AG04449 (cell line): ENCODE measurements at regions not wholly inside any gene's neighbourhood (a gene's known extent, or its start where the extent isn't known, plus 50 kb on each side); places are given as distances from the start of the nearest gene placed in this dataset.

ENCODE experiments used
- CTCF ChIA-PET: fragments of 350-600 bp; formaldehyde crosslinking; extraction: SDS; loops from one replicate; lab custom pipeline; 2021; ENCODE audit warnings: antibody characterized with exemption; lab: Yijun Ruan, JAX
- POLR2A ChIA-PET: fragments of 400-600, 350-600 bp; formaldehyde crosslinking; extraction: SDS; loops from one replicate; lab custom pipeline; 2020; ENCODE audit warnings: antibody characterized with exemption, inconsistent platforms; lab: Yijun Ruan, JAX
- DNase-seq: peaks from one replicate; pipeline ENCODE4 v3.0.0-alpha.2; 2010; ENCODE audit warnings: low read depth, low spot score
- H3K4me3 ChIP-seq: 2 replicates; pipeline ENCODE4 v1.5.1; 2011; ENCODE audit warnings: low read depth, mild to moderate bottlenecking, control low read depth, low read length
- TF ChIP-seq, protein P1 (sequence below): IDR thresholded peaks from one replicate; pipeline ENCODE4 v1.5.1; 2011; ENCODE audit warnings: mild to moderate bottlenecking, moderate library complexity, low read length, control low read depth, inconsistent platforms; ENCODE audit not compliant: insufficient read depth; ENCODE audit errors: missing control alignments

DNA sequence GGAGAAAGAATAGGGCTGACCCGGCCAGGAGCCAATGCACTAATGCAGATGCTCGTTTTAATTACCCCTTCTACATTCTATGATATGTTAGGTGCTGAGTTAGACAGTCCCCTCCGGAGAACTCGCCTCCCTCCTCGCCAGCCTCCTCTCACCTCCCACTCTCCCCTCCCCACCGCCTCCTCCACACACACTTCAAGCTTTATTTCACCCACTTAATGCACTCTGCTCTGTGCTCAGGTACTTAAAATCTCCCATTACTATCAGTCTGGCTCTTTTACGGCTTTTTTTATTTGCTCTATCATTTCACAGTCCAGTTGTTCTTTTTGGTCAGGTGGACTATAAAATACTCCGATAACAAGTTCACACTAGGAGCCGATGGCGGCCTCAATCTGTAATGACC lies 231.6 kb downstream of the TEX36 start:
- no peak overlapping the region for H3K4me3 ChIP-seq
- CTCF ChIA-PET = no interaction called here
- TF ChIP-seq, protein P1, sequence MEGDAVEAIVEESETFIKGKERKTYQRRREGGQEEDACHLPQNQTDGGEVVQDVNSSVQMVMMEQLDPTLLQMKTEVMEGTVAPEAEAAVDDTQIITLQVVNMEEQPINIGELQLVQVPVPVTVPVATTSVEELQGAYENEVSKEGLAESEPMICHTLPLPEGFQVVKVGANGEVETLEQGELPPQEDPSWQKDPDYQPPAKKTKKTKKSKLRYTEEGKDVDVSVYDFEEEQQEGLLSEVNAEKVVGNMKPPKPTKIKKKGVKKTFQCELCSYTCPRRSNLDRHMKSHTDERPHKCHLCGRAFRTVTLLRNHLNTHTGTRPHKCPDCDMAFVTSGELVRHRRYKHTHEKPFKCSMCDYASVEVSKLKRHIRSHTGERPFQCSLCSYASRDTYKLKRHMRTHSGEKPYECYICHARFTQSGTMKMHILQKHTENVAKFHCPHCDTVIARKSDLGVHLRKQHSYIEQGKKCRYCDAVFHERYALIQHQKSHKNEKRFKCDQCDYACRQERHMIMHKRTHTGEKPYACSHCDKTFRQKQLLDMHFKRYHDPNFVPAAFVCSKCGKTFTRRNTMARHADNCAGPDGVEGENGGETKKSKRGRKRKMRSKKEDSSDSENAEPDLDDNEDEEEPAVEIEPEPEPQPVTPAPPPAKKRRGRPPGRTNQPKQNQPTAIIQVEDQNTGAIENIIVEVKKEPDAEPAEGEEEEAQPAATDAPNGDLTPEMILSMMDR = no peak
- POLR2A ChIA-PET = no interaction called here
- DNase-seq = no peak

DNA sequence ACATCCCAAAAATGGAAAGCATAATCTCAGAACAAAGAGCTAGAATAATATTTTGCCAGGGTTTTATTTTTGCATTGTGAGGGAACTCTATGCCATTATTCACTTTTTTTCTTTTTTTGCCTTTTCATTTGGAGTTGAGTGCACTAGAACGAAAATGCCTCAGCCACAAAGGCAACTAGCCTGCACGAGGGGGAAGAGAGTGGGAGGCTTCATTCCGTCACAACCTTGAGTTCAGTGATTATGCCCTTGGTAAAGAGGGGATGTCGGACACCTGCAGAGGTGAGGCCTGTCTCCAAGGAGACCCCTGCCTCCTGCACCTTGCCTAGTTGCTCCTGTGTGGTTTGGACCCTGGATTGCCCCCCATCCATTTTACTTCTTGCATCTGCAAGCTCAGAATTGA lies 232.7 kb downstream of the TEX36 start:
- TF ChIP-seq, protein P1 = no peak
- DNase-seq = no peak
- no peak overlapping the region for H3K4me3 ChIP-seq
- CTCF ChIA-PET = no interaction called here
- POLR2A ChIA-PET = no interaction called here

DNA sequence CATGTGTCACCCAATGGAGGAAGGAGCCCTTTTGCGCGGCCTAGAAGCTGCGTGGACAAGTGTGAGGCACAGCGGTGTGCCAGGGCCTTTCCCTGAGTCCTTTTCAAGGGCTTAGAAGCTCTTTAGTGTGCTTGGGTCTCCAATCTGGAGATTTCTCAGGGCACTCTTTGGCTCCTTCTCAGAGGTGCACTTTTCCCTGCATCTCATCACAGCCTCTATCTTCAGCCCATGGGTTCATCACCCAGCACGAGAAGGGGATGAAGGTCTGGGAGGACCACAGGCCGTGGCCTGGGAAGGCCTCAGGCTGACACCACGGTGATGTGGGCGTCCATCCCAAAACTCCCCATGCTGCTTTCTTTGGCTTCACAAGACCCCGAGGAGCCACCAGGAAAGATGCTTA lies 233.4 kb downstream of the TEX36 start:
- no peak overlapping the region for H3K4me3 ChIP-seq
- no peak for DNase-seq
- POLR2A ChIA-PET = no interaction called here
- TF ChIP-seq, protein P1 = no peak
- CTCF ChIA-PET = no interaction called here

DNA sequence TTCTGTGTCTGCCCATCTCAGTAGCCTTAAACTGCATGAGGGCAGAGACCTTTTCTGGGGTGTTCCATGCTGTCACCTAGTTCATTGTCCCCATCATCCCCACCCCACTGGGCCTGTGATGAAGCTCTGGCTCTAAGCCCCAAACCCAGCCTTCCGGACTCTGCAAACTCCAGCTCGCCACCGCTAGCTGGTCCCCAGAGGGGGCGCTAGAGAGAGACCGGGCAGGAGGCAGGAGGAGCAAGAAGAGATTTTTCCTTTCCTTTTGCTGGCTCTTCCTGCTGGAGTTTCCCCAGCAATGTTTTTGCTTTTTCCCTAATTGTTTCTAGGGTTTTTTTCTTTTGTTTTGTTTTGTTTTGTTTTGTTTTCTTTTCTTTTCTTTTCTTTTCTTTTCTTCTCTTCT lies 234.4 kb downstream of the TEX36 start:
- no peak for DNase-seq
- TF ChIP-seq, protein P1 = peak; percentile 53
- CTCF ChIA-PET = no interaction called here
- POLR2A ChIA-PET = no interaction called here
- no peak overlapping the region for H3K4me3 ChIP-seq

DNA sequence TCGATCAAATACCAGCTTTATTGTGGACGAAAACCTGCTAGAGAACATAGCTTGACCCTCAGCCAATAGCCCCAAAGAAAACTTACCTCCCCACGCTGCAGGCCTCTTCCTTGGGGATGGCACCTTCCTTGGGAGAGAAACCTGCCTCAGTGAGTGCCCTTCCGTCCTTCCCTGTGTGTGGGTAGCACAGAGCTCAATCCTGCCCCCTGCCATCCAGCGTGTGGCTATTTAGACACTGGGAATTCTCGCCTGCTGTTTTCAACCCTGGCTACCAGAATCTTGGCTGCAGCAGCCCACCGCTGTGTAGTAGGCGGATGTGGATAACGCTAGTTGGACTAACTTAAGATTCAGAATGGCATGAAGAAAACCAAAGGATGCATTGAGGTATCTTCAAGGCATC lies 238.2 kb downstream of the TEX36 start:
- CTCF ChIA-PET = no interaction called here
- POLR2A ChIA-PET = no interaction called here
- H3K4me3 ChIP-seq = no peak overlapping the region
- TF ChIP-seq, protein P1 = no peak
- no peak for DNase-seq

DNA sequence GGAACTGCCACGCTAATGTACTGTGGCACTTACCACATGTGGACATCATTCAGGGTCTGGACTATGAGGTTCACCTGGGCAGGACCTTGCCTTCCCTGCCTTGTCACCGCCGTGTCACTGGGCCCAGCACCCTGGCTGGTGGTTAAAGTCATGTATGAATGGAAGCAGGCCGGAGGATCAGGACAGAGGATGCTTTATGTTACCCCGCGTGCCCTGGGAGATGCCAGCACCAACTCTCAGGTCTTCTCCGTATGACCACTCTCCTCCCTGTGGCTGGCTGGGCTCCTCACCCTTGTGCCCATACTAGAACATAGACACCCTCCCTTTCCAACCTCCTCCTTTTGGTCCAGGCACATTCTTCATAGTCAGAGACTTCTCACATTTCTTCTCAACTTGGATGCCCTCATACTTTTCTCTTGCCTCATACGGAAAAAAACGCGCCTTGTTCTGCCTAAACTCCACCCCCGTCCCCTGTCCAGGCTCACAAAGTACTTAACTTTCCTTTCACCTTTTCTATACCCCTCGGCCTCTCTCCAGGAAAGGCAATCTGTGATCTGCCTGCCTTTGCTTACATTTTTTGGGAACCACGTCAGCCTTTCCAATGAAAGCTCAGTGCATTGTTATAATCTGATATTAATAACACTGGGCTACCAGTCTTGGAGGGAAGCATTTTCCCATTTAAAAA lies 240.0 kb downstream of the TEX36 start:
- POLR2A ChIA-PET = no interaction called here
- no peak overlapping the region for H3K4me3 ChIP-seq
- TF ChIP-seq, protein P1 = no peak
- CTCF ChIA-PET = no interaction called here
- DNase-seq = no peak
